DMS79 treated with DMSO at 0.1 percent for 48 hours (cell line): ENCODE measurements at regions not wholly inside any gene's neighbourhood (a gene's known extent, or its start where the extent isn't known, plus 50 kb on each side); places are given as distances from the start of the nearest gene placed in this dataset.
A peak's percentile ranks its signal among the peaks of the same experiment; 100 is the strongest.

Experiments
- DNase-seq: peaks from one replicate; lab custom pipeline; 2025; lab: John Stamatoyannopoulos, UW

GRCh38 chr15:38672814-38673670 is 108.4 kb upstream of the RASGRP1 start:
- DNase-seq: no peak

DNA sequence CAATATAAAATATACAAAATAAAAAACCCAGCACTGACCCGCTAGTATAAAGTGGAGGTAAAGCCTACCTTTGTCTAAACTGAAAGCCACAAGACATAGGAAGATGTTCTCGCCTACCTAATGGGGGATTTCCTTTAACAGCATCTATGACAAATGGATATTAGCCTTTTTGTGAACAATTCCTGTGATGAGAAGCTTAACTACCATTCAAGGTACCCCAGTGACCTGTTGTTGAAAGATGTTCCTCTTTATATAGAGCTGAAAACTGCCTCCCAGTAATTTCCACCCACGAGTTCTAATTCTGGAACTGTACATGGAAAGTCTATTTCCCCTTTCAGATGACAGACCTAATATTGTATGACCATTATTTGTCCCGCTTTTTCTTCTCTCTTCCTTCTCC is 109.8 kb upstream of the RASGRP1 start:
- no peak for DNase-seq

DNA sequence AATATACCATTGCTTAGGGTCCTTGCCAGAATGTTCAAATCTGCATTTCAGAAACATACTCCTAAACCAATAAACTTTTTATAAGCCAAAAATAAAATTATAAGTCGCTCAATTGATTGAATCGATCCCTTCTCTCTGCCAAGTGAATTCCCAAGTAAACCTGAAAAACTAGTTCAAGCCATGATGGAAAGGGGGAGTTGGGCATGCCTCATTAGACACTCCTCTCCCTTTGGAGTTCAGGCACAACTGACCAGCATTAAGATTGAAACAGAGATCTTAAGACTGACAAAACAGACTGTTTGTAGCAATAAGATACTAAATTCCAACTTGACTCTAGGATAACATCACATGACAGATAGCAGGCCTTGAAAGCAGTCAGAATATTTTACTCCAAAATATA is 113.7 kb upstream of the RASGRP1 start:
- no peak for DNase-seq

DNA sequence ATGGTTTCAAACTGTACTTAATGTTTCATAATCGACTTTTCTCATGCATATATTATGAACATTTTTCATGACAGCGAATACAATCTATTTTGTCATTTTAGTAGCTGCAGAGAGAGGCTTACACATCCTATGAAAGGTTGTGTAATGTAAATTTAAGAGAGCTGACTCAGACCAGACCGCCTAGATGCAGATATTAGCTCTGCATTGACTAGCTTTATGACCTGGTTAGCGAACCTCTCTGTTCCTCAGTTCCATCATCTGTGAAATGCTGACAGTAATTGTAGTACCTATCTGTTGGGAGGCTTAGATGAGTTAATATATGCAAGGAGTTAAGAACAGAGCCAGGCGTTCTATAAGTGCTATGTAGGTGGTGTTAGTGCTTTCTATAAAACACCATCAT is 116.2 kb upstream of the RASGRP1 start:
- no peak for DNase-seq

- DNase-seq: no peak
Observed at GRCh38 chr15:38682363-38682762, 117.7 kb upstream of the RASGRP1 start.

- no peak for DNase-seq
Observed at GRCh38 chr15:38682861-38683260, 118.2 kb upstream of the RASGRP1 start.

DNA sequence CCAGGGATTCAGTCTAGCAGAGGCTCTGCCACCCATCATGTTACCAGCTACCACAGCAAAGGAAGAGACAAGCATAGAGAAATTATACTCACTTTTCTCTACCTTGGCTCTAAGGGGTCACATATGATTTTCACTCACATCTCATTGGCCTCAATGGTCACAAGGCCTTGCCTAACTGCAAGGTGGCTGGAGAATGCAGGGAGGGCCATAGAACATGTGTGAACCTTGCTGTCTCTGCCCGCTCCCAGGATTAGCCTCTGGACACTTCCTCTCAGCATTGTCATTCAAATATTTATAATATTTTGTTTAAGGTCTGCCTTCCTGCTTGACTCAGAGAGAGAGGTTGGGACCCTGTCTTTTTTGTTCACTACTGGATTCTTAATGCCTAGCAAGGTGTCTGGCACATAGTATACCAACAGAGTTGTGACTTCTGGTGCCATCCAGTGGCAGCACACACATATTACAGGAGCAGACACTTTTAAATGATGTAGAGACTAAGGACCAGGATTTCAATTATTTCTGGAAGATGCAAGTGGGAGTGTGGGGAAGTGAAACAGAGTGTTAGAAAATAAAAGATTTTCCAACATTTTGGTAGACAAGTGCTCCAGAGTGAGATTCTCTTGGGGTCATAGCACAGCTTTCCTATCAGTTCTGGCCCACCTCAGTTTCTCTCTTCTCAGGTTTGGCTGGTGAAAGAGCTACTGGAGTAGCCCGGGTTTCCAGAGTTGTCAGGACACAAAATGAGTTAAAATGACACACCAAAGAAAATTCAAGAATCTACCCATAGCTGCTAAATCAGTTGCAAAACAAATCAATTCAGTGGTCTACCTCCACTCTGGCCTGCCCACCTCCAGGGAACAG is 119.0 kb upstream of the RASGRP1 start:
- DNase-seq: no peak

GRCh38 chr15:38684440-38685010 is 119.9 kb upstream of the RASGRP1 start:
- DNase-seq: no peak

DNA sequence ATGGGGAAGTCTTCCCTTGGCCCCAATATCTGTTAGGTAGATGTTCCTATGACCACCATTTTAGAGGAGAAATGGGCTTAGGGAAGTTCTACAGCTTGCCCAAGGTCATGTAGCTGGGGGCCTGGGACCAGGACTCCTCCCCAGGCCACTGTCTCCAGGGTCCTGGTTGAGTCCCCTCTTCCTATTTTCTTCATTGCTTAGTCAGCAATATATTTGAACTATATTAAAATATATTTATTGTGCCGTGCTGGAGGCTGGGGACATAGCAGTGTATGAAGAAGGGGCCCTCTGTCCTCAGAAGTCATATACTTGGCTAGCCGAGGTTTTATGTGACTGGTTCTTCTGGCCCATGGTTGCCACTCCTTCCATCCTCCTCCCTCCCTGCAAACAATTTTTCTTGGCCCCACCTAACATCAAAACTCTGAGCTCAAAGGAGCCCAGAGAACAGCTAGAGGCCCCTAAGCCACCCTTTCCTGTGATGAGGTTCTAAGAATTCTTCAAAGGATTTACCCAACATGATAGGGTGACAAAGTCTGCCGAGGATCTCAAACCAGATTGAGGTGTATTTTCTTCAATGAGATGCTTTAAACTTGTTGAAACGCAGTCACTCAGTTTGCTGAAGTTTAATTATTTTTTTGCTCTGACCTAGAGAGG is 121.2 kb upstream of the RASGRP1 start:
- DNase-seq: no peak

- no peak for DNase-seq
Observed at GRCh38 chr15:38687340-38687739, 122.7 kb upstream of the RASGRP1 start.

GRCh38 chr15:38687775-38688495 is 123.3 kb upstream of the RASGRP1 start:
- DNase-seq: no peak

DNA sequence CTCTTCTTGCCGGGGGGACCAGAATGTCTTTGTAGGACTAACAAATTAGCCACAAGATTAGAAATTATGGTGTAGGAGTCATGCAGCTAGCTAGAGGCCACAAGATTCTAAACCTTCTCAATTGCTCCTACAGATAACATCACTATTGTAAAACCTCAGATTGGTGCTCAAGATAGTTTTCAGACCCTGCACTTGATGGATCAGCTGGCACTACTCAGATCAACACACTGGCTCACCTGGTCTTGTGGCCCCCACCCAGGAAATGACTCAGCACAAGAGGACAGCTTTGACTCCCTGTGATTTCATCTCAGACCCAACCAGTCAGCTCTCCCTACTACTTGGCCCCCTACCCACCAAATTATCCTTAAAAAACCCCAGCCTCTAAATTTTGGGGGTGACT is 124.1 kb upstream of the RASGRP1 start:
- DNase-seq: no peak

- DNase-seq: no peak
Observed at GRCh38 chr15:38689522-38689921, 124.9 kb upstream of the RASGRP1 start.

DNA sequence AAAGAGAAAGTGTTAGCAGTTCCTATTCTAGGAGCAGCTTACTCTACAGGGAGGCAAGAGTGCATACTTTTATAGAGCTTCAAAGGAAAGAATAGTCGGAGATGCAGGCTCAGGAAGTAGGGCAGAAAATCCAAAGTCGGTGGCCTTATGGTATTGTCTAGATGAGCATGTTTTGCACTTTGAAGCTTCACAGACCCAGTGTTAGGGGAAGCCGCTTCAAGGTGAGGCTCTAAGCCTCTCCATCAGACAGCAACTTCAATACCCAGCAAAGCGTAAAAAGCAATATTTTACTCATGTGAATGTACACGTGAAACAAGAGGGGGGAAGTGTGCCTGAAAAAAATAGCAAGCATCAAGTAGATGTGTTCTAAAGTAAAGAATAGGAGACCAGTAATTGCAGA is 125.6 kb upstream of the RASGRP1 start:
- no peak for DNase-seq

DNA sequence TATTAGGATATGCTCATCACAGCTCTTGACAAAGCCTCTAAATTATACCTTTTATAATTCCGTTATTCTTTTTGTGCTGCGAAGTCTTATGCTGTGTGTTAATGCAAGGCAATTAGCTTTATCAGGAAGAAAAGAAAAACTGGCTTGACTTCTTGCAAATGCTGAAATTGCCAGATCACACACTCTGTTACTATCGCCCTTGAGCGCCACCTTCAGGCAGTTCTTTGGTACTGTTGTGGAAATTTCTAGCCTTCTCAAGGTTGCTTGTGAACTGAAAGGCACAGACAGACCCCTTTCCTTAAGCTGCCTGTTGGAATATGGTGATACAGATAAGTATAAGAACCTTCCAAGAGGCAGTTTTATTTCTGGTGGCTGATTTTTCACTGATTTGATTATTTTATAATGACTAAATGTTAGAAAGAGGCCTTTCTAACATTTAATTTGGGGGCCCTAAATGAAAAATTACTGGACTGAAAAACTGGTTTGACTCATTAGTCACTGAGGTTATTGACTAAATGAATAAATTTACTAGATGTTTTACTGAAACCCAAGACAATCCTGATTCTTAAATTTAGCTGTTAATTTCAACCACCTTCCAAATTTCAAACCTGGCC is 126.2 kb upstream of the RASGRP1 start:
- peak; percentile 12 for DNase-seq

DNA sequence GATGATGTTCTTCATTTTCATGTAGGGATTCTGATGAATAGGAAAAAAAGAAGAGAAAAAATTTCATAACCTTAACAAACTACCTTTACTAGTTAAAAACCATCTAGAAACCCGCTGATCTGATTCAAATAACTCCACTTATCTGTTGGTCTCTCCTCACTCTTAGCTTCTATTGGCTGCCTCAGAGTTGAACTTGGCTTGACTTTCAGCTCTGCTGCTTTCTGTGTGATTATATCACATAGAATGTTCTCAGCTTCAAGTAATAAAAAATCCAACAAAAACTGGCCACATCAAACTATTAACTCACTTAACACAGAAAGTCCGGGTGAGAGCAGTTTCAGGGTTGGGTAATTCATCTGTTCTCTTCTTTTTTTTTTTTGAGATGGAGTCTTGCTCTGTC is 126.8 kb upstream of the RASGRP1 start:
- DNase-seq: no peak

- no peak for DNase-seq
Observed at GRCh38 chr15:38691965-38692788, 127.6 kb upstream of the RASGRP1 start.

DNA sequence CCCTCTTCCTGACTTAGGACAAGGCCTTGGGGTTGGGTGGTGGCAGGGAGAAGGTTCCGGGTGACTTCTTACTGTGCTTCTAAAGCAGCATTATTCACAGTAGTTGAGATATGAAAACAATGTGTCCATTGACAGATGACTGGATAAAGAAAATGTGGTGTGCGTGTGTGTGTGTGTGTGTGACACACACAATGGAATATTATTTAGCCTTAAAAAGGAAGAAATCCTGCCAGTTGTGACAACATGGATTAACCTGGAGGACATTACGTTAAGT is 128.1 kb upstream of the RASGRP1 start:
- no peak for DNase-seq

DNA sequence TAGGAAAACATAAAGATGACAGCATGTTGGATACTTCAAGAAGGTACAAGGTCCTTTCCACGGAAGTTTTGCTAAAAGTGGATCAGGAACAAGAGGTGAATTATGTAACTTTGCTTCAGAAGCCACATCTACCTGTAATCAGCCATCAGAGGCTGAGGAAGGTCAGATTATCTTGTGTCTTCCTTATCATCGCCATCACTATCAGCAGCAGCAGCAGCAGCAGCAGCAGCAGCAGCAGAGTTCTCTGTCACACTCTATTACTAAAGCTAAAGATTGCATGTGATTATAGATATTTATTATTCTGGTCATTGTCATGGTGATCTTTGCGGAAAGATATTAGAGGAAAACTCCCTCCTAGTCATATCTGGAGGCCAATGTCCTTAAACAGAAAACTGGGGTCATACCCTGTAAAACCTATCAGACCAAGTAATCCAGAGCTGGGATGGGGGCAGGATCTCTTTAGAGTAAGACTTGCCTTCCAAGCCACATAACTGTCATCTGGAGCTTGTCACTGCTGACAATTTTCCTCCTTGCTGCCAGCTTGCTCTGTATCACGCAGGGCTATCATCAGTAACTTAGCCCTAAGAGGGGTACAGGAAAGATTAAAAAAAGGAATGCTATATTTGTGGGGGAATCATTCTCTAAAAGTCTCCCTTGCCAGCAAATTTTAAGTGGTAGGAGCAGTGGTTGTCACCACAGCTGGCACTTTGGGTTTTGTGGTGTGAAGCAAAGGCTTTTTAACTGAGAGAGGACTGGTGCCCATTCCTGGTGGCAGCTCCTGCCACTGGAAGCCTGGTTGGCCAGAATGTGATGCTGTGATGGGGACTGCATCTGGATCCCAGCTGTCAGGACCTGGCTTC is 130.9 kb upstream of the RASGRP1 start:
- no peak for DNase-seq
